PFSK-1 (cell line): ENCODE measurements at regions not wholly inside any gene's neighbourhood (a gene's known extent, or its start where the extent isn't known, plus 50 kb on each side); places are given as distances from the start of the nearest gene placed in this dataset.

Source experiments
- FOXP2 ChIP-seq: optimal IDR thresholded peaks from 2 replicates; pipeline ENCODE3; 2011; ENCODE audit warnings: borderline replicate concordance, control low read depth, inconsistent platforms; ENCODE audit not compliant: insufficient read depth; ENCODE audit errors: extremely low read length, extremely low read depth
- POLR2AphosphoS5 ChIP-seq: IDR thresholded peaks from 2 replicates; pipeline ENCODE4 v1.6.1; 2012; ENCODE audit warnings: low read depth, mild to moderate bottlenecking, control low read depth, low read length, moderate library complexity
- SIN3A ChIP-seq: IDR thresholded peaks from 2 replicates; pipeline ENCODE4 v1.6.1; 2012; ENCODE audit warnings: mild to moderate bottlenecking, low read length, moderate library complexity, borderline replicate concordance; ENCODE audit not compliant: insufficient read depth
- TAF1 ChIP-seq: IDR thresholded peaks from 2 replicates; pipeline ENCODE4 v1.6.1; 2012; ENCODE audit warnings: low read length, control low read depth, borderline replicate concordance; ENCODE audit not compliant: insufficient read depth
- TF ChIP-seq, protein P1 (sequence below), 2 experiments: IDR thresholded peaks; 2 replicates each; pipeline versions ENCODE4 v1.6.1 to v1.8.0; 2011 to 2012; ENCODE audit warnings: low read depth in 2 of 2, low read length in 2 of 2, control low read depth in 1 of 2, inconsistent platforms in 1 of 2, mild to moderate bottlenecking in 1 of 2, moderate library complexity in 1 of 2; ENCODE audit not compliant: insufficient read depth in 1 of 2

DNA sequence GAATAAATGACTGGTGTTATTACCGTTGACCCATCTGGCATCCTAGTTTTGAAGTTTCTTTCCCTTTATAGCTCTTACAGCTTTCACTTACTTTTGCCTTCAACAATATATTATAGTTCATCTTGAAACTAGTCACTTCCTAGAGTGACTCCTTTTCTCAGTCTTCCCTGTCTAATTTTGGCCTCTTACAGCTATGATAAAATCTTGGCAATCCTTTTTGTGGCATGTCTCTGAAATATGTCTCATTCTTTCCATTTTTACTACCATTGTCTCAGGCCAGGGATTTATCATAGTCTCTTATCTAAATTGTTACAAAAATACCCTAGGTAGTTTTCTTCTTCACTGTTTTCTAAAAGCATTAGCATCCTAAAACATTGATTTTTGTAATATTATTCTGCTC lies 621.3 kb upstream of the ZNF608 start:
- TF ChIP-seq FOXP2 (no peak), TAF1 (no peak), SIN3A (no peak), POLR2AphosphoS5 (no peak)
- TF ChIP-seq, protein P1, sequence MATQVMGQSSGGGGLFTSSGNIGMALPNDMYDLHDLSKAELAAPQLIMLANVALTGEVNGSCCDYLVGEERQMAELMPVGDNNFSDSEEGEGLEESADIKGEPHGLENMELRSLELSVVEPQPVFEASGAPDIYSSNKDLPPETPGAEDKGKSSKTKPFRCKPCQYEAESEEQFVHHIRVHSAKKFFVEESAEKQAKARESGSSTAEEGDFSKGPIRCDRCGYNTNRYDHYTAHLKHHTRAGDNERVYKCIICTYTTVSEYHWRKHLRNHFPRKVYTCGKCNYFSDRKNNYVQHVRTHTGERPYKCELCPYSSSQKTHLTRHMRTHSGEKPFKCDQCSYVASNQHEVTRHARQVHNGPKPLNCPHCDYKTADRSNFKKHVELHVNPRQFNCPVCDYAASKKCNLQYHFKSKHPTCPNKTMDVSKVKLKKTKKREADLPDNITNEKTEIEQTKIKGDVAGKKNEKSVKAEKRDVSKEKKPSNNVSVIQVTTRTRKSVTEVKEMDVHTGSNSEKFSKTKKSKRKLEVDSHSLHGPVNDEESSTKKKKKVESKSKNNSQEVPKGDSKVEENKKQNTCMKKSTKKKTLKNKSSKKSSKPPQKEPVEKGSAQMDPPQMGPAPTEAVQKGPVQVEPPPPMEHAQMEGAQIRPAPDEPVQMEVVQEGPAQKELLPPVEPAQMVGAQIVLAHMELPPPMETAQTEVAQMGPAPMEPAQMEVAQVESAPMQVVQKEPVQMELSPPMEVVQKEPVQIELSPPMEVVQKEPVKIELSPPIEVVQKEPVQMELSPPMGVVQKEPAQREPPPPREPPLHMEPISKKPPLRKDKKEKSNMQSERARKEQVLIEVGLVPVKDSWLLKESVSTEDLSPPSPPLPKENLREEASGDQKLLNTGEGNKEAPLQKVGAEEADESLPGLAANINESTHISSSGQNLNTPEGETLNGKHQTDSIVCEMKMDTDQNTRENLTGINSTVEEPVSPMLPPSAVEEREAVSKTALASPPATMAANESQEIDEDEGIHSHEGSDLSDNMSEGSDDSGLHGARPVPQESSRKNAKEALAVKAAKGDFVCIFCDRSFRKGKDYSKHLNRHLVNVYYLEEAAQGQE (IDR thresholded peaks at IDR 0.05; ENCODE audit: insufficient read depth in 1 of 2, low read depth in 2 of 2, low read length in 2 of 2) = no peak

DNA sequence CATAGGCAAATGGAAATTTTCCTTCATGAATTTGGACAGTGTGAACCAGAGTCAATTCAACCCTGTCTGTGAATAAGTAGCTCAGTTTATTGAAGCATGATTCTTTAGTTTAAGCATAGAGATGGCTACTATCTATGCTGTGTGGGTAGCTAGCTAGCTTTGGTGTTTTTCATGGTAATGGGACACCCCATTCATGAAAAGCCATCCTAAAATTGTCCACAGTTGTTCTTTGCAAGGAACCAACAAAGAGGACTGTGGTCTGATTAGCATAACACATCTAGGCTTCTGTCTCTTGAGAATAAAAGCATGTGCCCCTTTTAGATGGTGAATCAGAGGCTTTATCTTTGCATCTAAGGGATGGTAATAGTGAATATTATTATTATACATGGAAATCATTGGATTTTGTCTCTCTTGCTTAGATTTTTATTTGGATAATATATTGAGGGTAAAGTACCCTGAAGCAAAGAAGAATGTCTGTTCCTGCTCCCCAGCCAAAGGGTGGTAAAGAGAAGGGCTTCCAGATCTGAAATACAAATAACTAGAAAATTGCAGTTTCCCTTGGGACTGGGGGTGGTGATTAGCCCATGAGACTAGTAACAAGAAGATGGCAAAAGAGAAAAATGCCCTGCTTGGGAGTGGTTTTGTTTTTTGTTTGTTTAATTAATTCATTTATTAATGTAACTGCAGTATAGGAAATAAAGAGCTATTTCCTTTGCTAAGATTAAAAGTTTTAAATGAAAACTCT lies 624.2 kb upstream of the ZNF608 start:
- TF ChIP-seq SIN3A = no peak
- no peak for TF ChIP-seq TAF1
- no peak for TF ChIP-seq POLR2AphosphoS5
- TF ChIP-seq, protein P1 (IDR thresholded peaks at IDR 0.05; ENCODE audit: insufficient read depth in 1 of 2, low read depth in 2 of 2, low read length in 2 of 2) = no peak
- no peak for TF ChIP-seq FOXP2

DNA sequence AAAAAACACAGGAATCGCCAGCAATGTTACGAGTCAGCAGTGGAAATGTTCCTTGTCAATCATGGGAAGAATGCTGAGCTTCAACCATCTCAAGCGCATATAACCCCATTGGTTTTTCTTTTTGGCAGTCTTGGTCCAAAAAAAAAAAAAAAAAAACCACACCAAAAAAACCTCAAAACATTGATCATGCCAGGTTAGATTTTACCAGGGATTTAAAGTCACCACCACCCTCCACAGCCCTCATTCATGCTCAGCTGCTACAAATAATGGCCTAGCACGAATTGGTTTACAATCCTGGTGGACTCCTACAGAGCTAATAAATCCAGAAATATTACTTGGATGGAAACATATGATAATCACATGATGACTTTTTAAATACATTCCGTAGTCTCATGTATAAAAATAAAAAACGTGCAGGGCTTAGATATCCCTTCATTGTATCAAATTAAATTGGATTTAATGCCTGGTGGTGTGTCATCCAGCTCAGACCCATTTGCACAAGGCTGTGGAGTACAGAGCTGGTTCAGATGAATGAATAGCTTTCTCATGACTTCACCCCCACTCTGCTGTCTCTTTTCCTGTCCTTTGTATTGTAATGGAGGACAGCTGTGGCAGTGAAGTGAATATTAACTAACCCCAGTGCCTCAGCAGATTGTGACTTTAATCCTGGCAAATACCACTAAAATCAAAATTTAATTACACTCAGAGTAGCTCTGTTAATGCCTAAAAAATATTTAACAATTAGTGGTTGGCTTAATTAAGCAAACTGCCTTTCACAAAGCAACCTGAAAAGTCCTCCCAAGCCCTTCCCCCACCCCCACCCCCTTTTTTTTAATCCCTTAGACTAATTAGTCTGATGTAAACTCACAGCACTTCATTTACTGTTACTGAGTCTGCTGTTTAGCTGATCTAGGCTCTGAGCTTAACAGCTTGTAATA lies 626.5 kb upstream of the ZNF608 start:
- TF ChIP-seq, protein P1 (IDR thresholded peaks at IDR 0.05; ENCODE audit: insufficient read depth in 1 of 2, low read depth in 2 of 2, low read length in 2 of 2) = 0 out of 4 replicates have a peak, but pooled peaks of 1 of the 2 experiments have one; percentile 15
- no peak for TF ChIP-seq FOXP2

DNA sequence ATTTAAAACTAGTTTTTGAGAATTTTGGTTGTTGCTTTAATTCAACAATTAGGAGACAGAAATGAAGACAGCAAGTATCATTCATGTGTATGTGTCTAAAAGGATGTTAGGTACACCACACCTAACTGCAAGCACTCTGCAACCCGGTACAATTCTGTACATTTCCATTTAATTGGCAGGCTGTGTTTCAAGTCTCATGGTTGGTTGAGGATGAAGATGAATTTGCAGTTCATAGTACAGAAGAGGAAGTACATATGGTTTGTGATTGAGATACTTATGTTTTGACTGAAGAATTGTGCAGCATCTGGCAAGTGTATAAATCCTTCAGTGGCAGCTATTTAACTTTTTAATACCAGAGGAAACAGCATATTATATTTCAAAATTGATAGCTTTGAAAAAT lies 628.7 kb upstream of the ZNF608 start:
- TF ChIP-seq POLR2AphosphoS5 (no peak), TAF1 (no peak), SIN3A (no peak), FOXP2 (no peak)
- TF ChIP-seq, protein P1 (IDR thresholded peaks at IDR 0.05; ENCODE audit: insufficient read depth in 1 of 2, low read depth in 2 of 2, low read length in 2 of 2) = no peak
